HCT116 (cell line): ENCODE measurements at regions not wholly inside any gene's neighbourhood (a gene's known extent, or its start where the extent isn't known, plus 50 kb on each side); places are given as distances from the start of the nearest gene placed in this dataset.

Experiments used
- ATAC-seq: fragments of 200-7000 bp; cut with Tn5 transposase; 2 replicates; pipeline ENCODE4 v1.9.1; 2020; ENCODE audit warnings: mild to moderate bottlenecking, moderate library complexity
- BruUV-seq: library from RNA; stranded (reverse); fragments of 400-500 nt; replicated peaks from 2 replicates; lab custom pipeline; 2021; lab: Mats Ljungman, UMichigan
- CTCF ChIA-PET: fragments of 300-600 bp; sonication (Branson Sonifier 250); formaldehyde crosslinking; loops from one replicate; lab custom pipeline; 2021; ENCODE audit warnings: antibody characterized with exemption; lab: Charles Lee
- POLR2A ChIA-PET: fragments of 300-600, 350-600 bp; sonication (Branson Sonifier 250); formaldehyde crosslinking; loops from one replicate; lab custom pipeline; 2021; ENCODE audit warnings: antibody characterized with exemption; lab: Charles Lee
- RAD21 ChIA-PET, 2 experiments: fragments of 300-600 bp; sonication (Branson Sonifier 250); formaldehyde crosslinking; loops; one replicate each; lab custom pipeline; 2023; ENCODE audit warnings: low total read pairs in 2 of 2; ENCODE audit not compliant: uncharacterized antibody in 2 of 2, unreplicated experiment in 2 of 2, low non-redundant PET in 1 of 2; lab: Charles Lee
- DNase-seq: peaks from one replicate; pipeline ENCODE4 v3.0.0-alpha.2; 2010; ENCODE audit warnings: low read depth, low spot score
- H2AFZ ChIP-seq: fragments of 200-600 bp; shearing (Covaris generic), sonication (generic); 2 replicates; pipeline ENCODE4 v1.6.1; 2017; ENCODE audit warnings: low read depth, mixed run types, mixed read lengths, antibody characterized with exemption, low read length; ENCODE audit not compliant: poor library complexity, severe bottlenecking
- H3K27ac ChIP-seq: 2 replicates; pipeline ENCODE4 v1.5.1; 2012; ENCODE audit warnings: low read depth, low read length
- H3K27me3 ChIP-seq: fragments of 200-600 bp; sonication (generic); 2 replicates; pipeline ENCODE4 v1.6.1; 2016; ENCODE audit warnings: mixed run types, low read length, mixed read lengths; ENCODE audit not compliant: insufficient read depth
- H3K36me3 ChIP-seq, 2 experiments: fragments of 200-500 bp in 1 of 2; fragments of 200-600 bp in 1 of 2; sonication (Bioruptor generic) in 1 of 2; sonication (generic) in 1 of 2; 2 replicates each; pipeline versions ENCODE4 v1.5.1 to v1.6.1; 2014 to 2016; ENCODE audit warnings: low read length in 2 of 2, inconsistent platforms in 1 of 2, mixed read lengths in 1 of 2, mixed run types in 1 of 2; ENCODE audit not compliant: insufficient read depth in 2 of 2, control insufficient read depth in 1 of 2
- H3K4me1 ChIP-seq, 2 experiments: fragments of 200-600 bp in 1 of 2; sonication (generic) in 1 of 2; 2 replicates each; pipeline versions ENCODE4 v1.5.1 to v1.6.1; 2012 to 2017; ENCODE audit warnings: low read length in 2 of 2, inconsistent platforms in 1 of 2, mild to moderate bottlenecking in 1 of 2, mixed read lengths in 1 of 2, mixed run types in 1 of 2, moderate library complexity in 1 of 2; ENCODE audit not compliant: insufficient read depth in 2 of 2, control insufficient read depth in 1 of 2
- H3K4me2 ChIP-seq: fragments of 200-600 bp; sonication (generic); 2 replicates; pipeline ENCODE4 v1.6.1; 2017; ENCODE audit warnings: mixed run types, low read length, mixed read lengths
- H3K4me3 ChIP-seq, 2 experiments: fragments of 200-600 bp in 1 of 2; sonication (generic) in 1 of 2; replicated peaks in 1 of 2; 2 replicates each; pipeline ENCODE4 v1.5.1; 2011 to 2016; ENCODE audit warnings: low read length in 2 of 2, control low read depth in 1 of 2, low read depth in 1 of 2, mild to moderate bottlenecking in 1 of 2, mixed read lengths in 1 of 2, mixed run types in 1 of 2
- H3K79me2 ChIP-seq: fragments of 200-600 bp; sonication (generic); 2 replicates; pipeline ENCODE4 v1.6.1; 2017; ENCODE audit warnings: mild to moderate bottlenecking, mixed run types, low read length, moderate library complexity, mixed read lengths; ENCODE audit not compliant: insufficient read depth
- H3K9ac ChIP-seq: fragments of 200-600 bp; sonication (generic); 2 replicates; pipeline ENCODE4 v1.6.1; 2016; ENCODE audit warnings: low read length, mixed read lengths
- H3K9me2 ChIP-seq: fragments of 200-600 bp; sonication (generic), shearing (Covaris generic); 2 replicates; pipeline ENCODE4 v1.6.1; 2017; ENCODE audit warnings: mixed run types, mild to moderate bottlenecking, moderate library complexity; ENCODE audit not compliant: insufficient read depth
- H3K9me3 ChIP-seq, 2 experiments: fragments of 200-500 bp in 1 of 2; fragments of 200-600 bp in 1 of 2; sonication (Bioruptor generic) in 1 of 2; sonication (generic) in 1 of 2; 2 replicates each; pipeline ENCODE4 v1.6.1; 2014 to 2017; ENCODE audit warnings: low read length in 2 of 2, mixed read lengths in 2 of 2, inconsistent platforms in 1 of 2, low read depth in 1 of 2, mild to moderate bottlenecking in 1 of 2, mixed run types in 1 of 2, moderate library complexity in 1 of 2; ENCODE audit not compliant: control insufficient read depth in 1 of 2, insufficient read depth in 1 of 2
- H4K20me1 ChIP-seq: fragments of 200-600 bp; sonication (generic), shearing (Covaris generic); 2 replicates; pipeline ENCODE4 v1.6.1; 2017; ENCODE audit warnings: mixed run types, mild to moderate bottlenecking, moderate library complexity; ENCODE audit not compliant: insufficient read depth
- CBX3 ChIP-seq: IDR thresholded peaks from 2 replicates; pipeline ENCODE4 v1.6.1; 2012; ENCODE audit warnings: low read depth
- EZH2 ChIP-seq: fragments of 200-600 bp; sonication (generic); IDR thresholded peaks from 2 replicates; pipeline ENCODE4 v1.6.1; 2017; ENCODE audit warnings: antibody characterized with exemption, mixed run types
- EZH2phosphoT487 ChIP-seq: fragments of 200-600 bp; IDR thresholded peaks from 2 replicates; pipeline ENCODE4 v1.6.1; 2018; ENCODE audit warnings: antibody characterized with exemption, borderline replicate concordance
- POLR2A ChIP-seq: IDR thresholded peaks from 2 replicates; pipeline ENCODE4 v1.7.0; 2011; ENCODE audit warnings: borderline replicate concordance; ENCODE audit not compliant: insufficient read depth, insufficient read length; ENCODE audit errors: extremely low read depth
- ZFX ChIP-seq: fragments of 450-650 bp; IDR thresholded peaks from 2 replicates; pipeline ENCODE4 v1.6.1; 2017
- intact Hi-C: fragments of 100-400 bp; cut with micrococcal nuclease; formaldehyde crosslinking; loops from 2 replicates; pipeline ENCODE4 v1.10.0; 2022

DNA sequence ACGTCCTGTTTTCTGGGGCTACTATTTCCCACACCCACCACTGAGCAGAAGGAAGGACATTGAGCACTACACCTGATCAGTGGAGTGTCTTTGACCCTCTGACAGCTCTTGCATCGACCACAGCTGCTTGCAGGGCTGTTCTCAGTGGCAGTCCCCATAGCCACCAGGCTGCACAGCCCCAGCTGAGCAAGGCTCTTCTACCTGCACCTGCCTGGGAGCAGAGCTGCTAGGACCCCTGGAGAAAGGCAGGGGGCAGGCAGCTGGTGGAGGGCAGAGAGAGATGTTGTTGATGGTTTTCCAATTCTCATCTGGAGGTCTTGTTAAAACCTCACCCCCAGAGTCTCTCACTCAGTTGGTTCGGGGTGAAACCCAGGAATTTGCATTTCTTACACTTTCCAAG is 361.8 kb upstream of the ZNF507 start:
- Histone ChIP-seq H3K9ac (no peak overlapping the region), H3K4me2 (no peak overlapping the region), H3K4me1 (no peaks in the 10 kb centered on the region), H3K4me3 (no peak overlapping the region), H3K9me3 (peaks cover 3 to 30% of the 10 kb centered on the region in 2 experiments; a peak in 2 of 4 replicates), H3K9me2 (no peaks in the 10 kb centered on the region), H3K36me3 (no peaks in the 10 kb centered on the region), H3K27ac (no peak overlapping the region), H3K79me2 (no peaks in the 10 kb centered on the region), H2AFZ (no peak overlapping the region), H3K27me3 (no peaks in the 10 kb centered on the region), H4K20me1 (no peaks in the 10 kb centered on the region)
- TF ChIP-seq ZFX = no peak
- no peak for DNase-seq
- POLR2A ChIA-PET = no interaction called here
- ATAC-seq = no peak
- RAD21 ChIA-PET = no interaction called here
- CTCF ChIA-PET = no interaction called here
- intact Hi-C loops = no loop called here
- BruUV-seq = no TSS peak

DNA sequence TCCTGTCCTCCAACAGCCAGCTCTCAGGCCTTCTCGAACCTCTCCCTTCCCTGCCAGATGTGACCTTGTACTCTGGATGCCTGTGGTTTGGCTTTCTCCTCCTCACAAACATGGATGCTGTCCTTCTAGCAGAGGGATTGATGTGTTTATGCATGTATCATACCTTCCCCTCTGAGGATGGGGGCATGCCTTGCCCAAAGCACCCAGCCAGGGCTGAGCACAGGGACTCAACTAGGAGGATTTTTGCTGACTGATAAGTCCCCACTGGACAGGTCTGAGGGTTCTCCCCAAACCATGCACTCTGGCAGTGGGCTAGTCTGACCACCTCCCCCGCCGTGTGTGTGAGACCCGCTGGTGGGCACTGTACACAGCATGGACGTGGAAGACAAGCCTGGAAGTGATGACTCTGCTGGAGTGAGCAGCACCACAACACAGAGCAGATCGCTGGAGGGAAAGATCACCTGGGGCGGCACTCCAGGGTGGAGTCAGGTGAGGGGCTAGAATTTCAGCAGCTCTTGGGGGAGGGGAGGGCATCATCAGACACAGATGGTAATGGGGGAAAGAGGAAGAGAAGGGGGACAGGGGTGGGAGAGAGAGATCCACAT is 360.3 kb upstream of the ZNF507 start:
- Histone ChIP-seq H2AFZ (no peak overlapping the region), H3K4me2 (no peak overlapping the region), H3K9me3 (peaks cover 0 to 30% of the 10 kb centered on the region in 2 experiments; a peak in 2 of 4 replicates), H4K20me1 (no peaks in the 10 kb centered on the region), H3K4me3 (no peak overlapping the region), H3K79me2 (no peaks in the 10 kb centered on the region), H3K9me2 (no peaks in the 10 kb centered on the region), H3K9ac (no peak overlapping the region), H3K36me3 (no peaks in the 10 kb centered on the region), H3K27ac (no peak overlapping the region), H3K27me3 (no peaks in the 10 kb centered on the region), H3K4me1 (no peaks in the 10 kb centered on the region)
- POLR2A ChIA-PET = no interaction called here
- ATAC-seq (no peak), DNase-seq (no peak)
- intact Hi-C loops = no loop called here
- BruUV-seq = no TSS peak
- TF ChIP-seq POLR2A (no peak), EZH2 (no peak), EZH2phosphoT487 (no peak), CBX3 (no peak)
- RAD21 ChIA-PET = no interaction called here
- CTCF ChIA-PET = no interaction called here
